PC-9 (cell line): ENCODE measurements at regions not wholly inside any gene's neighbourhood (a gene's known extent, or its start where the extent isn't known, plus 50 kb on each side); places are given as distances from the start of the nearest gene placed in this dataset.

Experiments used
- BruUV-seq: library from RNA; stranded (reverse); fragments of 400-500 nt; replicated peaks from 2 replicates; lab custom pipeline; 2021; lab: Mats Ljungman, UMichigan
- CTCF ChIA-PET: fragments of 300-600 bp; sonication (Branson Sonifier 250); formaldehyde crosslinking; loops from one replicate; lab custom pipeline; 2022; ENCODE audit warnings: antibody characterized with exemption; lab: Charles Lee
- POLR2A ChIA-PET: fragments of 300-600 bp; sonication (Branson Sonifier 250); formaldehyde crosslinking; loops from one replicate; lab custom pipeline; 2022; ENCODE audit warnings: antibody characterized with exemption; ENCODE audit not compliant: unreplicated experiment; lab: Charles Lee
- DNase-seq, 2 experiments: peaks; one replicate each; pipeline versions ENCODE4 v3.0.0 to v3.0.0-alpha.2; 2015 to 2022; ENCODE audit warnings: mixed read lengths in 1 of 2
- H2AFZ ChIP-seq: fragments of 200-600 bp; sonication (generic); 2 replicates; pipeline ENCODE4 v1.8.1; 2017; ENCODE audit warnings: antibody characterized with exemption
- H3F3A ChIP-seq: fragments of 200-600 bp; sonication (generic); 2 replicates; pipeline ENCODE4 v1.8.1; 2017; ENCODE audit warnings: antibody characterized with exemption, mild to moderate bottlenecking, low read depth; ENCODE audit not compliant: insufficient read depth
- H3K27ac ChIP-seq: fragments of 200-600 bp; sonication (generic); 2 replicates; pipeline ENCODE4 v1.6.1; 2016; ENCODE audit warnings: mixed run types
- H3K27me3 ChIP-seq: fragments of 200-600 bp; sonication (generic); 2 replicates; pipeline ENCODE4 v1.6.1; 2016; ENCODE audit warnings: low read depth, mixed run types; ENCODE audit not compliant: insufficient read depth
- H3K36me3 ChIP-seq: fragments of 200-600 bp; sonication (generic); 2 replicates; pipeline ENCODE4 v1.6.1; 2016; ENCODE audit warnings: low read depth, mixed run types
- H3K4me1 ChIP-seq: fragments of 200-600 bp; sonication (generic); replicated peaks from 2 replicates; pipeline ENCODE4 v1.6.1; 2016; ENCODE audit warnings: mixed run types; ENCODE audit not compliant: insufficient read depth
- H3K4me2 ChIP-seq: fragments of 200-600 bp; sonication (generic); 2 replicates; pipeline ENCODE4 v1.6.1; 2017; ENCODE audit warnings: mixed run types
- H3K4me3 ChIP-seq: fragments of 200-600 bp; sonication (generic); 2 replicates; pipeline ENCODE4 v1.6.1; 2016; ENCODE audit warnings: mixed run types
- H3K79me2 ChIP-seq: fragments of 200-600 bp; sonication (generic); 2 replicates; pipeline ENCODE4 v1.6.1; 2017; ENCODE audit warnings: low read depth, mixed run types
- H3K9me2 ChIP-seq: fragments of 200-600 bp; sonication (generic); 2 replicates; pipeline ENCODE4 v1.8.1; 2017; ENCODE audit warnings: mild to moderate bottlenecking; ENCODE audit not compliant: insufficient read depth
- H3K9me3 ChIP-seq: fragments of 200-600 bp; sonication (generic); 2 replicates; pipeline ENCODE4 v1.8.1; 2016; ENCODE audit warnings: low read depth; ENCODE audit not compliant: insufficient read depth
- H4K20me1 ChIP-seq: fragments of 200-600 bp; sonication (generic); 2 replicates; pipeline ENCODE4 v1.8.1; 2017; ENCODE audit not compliant: insufficient read depth
- EZH2 ChIP-seq: fragments of 200-600 bp; sonication (generic); IDR thresholded peaks from 2 replicates; pipeline ENCODE4 v1.8.0; 2017; ENCODE audit warnings: antibody characterized with exemption, low read depth
- intact Hi-C: fragments of 100-400 bp; cut with micrococcal nuclease; formaldehyde crosslinking; loops from one replicate; pipeline ENCODE4 v1.10.0; 2022; ENCODE audit not compliant: unreplicated experiment
- TF ChIP-seq, protein P1 (sequence below): fragments of 200-600 bp; sonication (generic); conservative IDR thresholded peaks from 2 replicates; pipeline ENCODE4 v1.6.1; 2017; ENCODE audit warnings: mixed run types, antibody characterized with exemption, mild to moderate bottlenecking, moderate library complexity

DNA sequence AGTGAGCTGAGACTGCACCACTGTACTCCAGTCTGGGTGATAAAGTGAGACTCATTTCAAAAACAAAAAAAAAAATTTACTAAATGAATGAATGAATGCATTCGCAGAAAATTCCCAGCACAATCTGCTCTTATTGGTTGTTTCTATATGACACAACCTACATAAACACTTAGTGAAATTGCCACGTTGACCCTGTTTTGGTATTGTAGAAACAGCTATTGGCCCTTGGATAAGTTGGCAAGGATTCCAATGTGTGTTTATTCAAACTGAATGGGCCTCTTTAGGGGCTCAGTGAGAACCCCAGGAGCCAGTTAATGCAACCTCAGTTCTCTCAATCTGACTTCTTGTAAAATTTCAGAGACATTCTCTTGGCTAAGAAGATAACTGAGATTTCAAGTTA is 66.0 kb downstream of the HHEX start:
- Histone ChIP-seq H3K9me3 (no peaks in the 10 kb centered on the region), H3K4me3 (no peak overlapping the region), H3K36me3 (no peaks in the 10 kb centered on the region), H3K27ac (no peak overlapping the region), H3K4me2 (no peak overlapping the region), H3K4me1 (peaks cover 11% of the 10 kb centered on the region), H2AFZ (no peak overlapping the region), H4K20me1 (no peaks in the 10 kb centered on the region), H3K27me3 (no peaks in the 10 kb centered on the region), H3K9me2 (no peaks in the 10 kb centered on the region), H3K79me2 (no peaks in the 10 kb centered on the region), H3F3A (peaks cover 3% of the 10 kb centered on the region; the same call in 1 of the 2 replicates)
- BruUV-seq, result no TSS peak
- ChIA-PET POLR2A (no interaction called here), CTCF (interaction anchor here (0.6 kb wide), 1 partner anchor 56 kb away, joined by 13 read pairs; no protein-coding TSS in a partner anchor)
- intact Hi-C loops, result no loop called here
- no peak for DNase-seq
- TF ChIP-seq, protein P1, sequence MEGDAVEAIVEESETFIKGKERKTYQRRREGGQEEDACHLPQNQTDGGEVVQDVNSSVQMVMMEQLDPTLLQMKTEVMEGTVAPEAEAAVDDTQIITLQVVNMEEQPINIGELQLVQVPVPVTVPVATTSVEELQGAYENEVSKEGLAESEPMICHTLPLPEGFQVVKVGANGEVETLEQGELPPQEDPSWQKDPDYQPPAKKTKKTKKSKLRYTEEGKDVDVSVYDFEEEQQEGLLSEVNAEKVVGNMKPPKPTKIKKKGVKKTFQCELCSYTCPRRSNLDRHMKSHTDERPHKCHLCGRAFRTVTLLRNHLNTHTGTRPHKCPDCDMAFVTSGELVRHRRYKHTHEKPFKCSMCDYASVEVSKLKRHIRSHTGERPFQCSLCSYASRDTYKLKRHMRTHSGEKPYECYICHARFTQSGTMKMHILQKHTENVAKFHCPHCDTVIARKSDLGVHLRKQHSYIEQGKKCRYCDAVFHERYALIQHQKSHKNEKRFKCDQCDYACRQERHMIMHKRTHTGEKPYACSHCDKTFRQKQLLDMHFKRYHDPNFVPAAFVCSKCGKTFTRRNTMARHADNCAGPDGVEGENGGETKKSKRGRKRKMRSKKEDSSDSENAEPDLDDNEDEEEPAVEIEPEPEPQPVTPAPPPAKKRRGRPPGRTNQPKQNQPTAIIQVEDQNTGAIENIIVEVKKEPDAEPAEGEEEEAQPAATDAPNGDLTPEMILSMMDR, result no peak
- TF ChIP-seq EZH2, result no peak

DNA sequence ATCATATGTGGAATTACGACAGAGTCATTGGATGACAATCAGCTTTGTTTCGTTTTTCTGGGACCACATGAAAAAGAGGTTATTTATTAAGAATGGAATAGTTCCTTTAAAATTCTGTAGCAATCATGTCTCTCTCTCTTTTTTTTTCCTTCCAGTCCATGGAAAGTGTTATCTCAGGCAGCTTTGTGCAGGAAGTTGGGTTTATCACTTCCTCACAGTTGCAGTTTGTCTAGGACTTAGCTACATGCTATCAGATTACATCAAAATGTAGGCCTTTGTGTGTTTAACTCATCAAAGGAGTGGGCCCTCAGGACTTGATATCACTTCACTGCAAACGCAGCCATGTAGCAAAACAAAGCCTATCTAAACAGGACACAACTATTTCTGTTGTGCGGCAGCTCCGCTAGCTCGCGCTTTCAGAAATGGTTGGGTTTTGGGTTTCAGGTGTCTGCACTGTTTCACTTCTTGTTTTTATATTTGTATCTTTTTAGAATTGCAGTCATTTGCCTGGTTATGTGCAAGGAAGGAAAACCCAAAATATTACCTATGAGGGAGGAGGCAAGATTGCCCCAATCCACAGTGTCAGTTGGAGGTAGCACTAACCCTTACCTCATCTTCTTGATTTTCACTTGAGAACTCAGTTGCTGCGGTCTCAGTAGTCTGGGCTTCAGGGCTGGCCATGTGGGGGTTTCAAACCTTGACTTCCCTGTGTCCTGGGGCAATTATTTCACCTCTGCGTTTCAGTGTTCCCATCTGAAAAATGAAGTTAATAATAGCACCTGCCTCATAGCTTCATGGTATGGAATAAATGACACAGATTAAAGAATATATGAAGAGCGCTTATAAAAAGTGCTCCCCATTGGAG is 66.7 kb downstream of the HHEX start:
- ChIA-PET POLR2A (interaction anchor here (0.6 kb wide), 1 partner anchor 165 kb away, joined by 7 read pairs; no protein-coding TSS in a partner anchor), CTCF (interaction anchor here (0.6 kb wide), 1 partner anchor 57 kb away, joined by 13 read pairs; no protein-coding TSS in a partner anchor)
- no TSS peak for BruUV-seq
- DNase-seq, result no peak
- no peaks in the 10 kb centered on the region for H3F3A ChIP-seq
- no peak overlapping the region for H2AFZ ChIP-seq
- no peaks in the 10 kb centered on the region for H3K36me3 ChIP-seq
- H3K79me2 ChIP-seq, result no peaks in the 10 kb centered on the region
- H4K20me1 ChIP-seq, result no peaks in the 10 kb centered on the region
- peaks cover 11% of the 10 kb centered on the region; the same call in 1 of the 2 replicates for H3K4me1 ChIP-seq
- no peaks in the 10 kb centered on the region for H3K9me2 ChIP-seq
- TF ChIP-seq EZH2, result no peak
- TF ChIP-seq, protein P1, result no peak
- no peaks in the 10 kb centered on the region for H3K9me3 ChIP-seq
- H3K27ac ChIP-seq, result no peak overlapping the region
- H3K4me2 ChIP-seq, result no peak overlapping the region; the same call in 1 of the 2 replicates
- H3K4me3 ChIP-seq, result no peak overlapping the region
- intact Hi-C loops, result no loop called here
- no peaks in the 10 kb centered on the region for H3K27me3 ChIP-seq

DNA sequence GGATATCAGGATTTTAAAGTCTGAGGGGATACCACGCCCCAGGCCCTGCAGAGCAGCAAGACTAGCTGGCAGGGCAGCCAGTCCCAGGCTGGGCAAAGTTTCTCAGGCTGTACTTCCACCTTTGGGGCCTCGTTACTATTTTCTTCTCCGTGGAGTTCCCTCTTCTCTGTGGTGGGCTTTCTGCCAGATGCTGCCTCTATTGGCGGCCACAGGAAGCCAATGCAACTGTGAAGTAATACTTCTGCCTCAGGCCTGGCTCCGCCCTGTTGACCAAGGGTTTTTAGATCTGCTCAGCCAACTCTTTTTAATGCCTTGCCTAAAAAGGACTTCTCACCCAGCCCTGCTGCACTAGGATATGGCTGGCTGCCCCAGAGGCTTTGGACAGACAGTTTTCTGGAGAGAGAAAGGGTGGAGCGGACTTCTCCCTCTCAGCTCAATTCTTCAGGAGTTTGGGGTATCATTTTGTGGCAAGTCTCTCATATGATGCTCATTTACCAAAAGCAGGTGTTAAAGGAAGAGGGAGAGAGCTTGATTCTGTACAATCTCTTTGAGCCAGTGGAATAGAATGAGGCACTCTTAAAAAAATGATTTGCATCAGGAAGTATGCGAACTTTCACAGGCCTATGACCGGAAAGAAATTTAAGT is 67.4 kb downstream of the HHEX start:
- Histone ChIP-seq H3K4me2 (peak overlapping the region; percentile 21; the same call in 1 of the 2 replicates), H3K4me1 (peaks cover 11% of the 10 kb centered on the region; the same call in 1 of the 2 replicates), H3K4me3 (no peak overlapping the region), H3K9me2 (no peaks in the 10 kb centered on the region), H3F3A (no peaks in the 10 kb centered on the region), H3K79me2 (no peaks in the 10 kb centered on the region), H3K36me3 (no peaks in the 10 kb centered on the region), H2AFZ (no peak overlapping the region), H3K27me3 (no peaks in the 10 kb centered on the region), H4K20me1 (no peaks in the 10 kb centered on the region), H3K9me3 (no peaks in the 10 kb centered on the region), H3K27ac (no peak overlapping the region)
- ChIA-PET POLR2A (no interaction called here), CTCF (interaction anchor here (0.6 kb wide), 1 partner anchor 74 kb away, joined by 4 read pairs; no protein-coding TSS in a partner anchor)
- TF ChIP-seq, protein P1, result no peak
- no peak for TF ChIP-seq EZH2
- intact Hi-C loops, result no loop called here
- BruUV-seq, result no TSS peak
- DNase-seq, result peak; percentile 32 to 40
